ENCODE measurements at regions not wholly inside any gene's neighbourhood (a gene's known extent, or its start where the extent isn't known, plus 50 kb on each side); places are given as distances from the start of the nearest gene placed in this dataset.

- no peak overlapping the region for H2AFZ ChIP-seq (ENCODE audit: low read depth, low read length)
- ChIA-PET CTCF (interaction anchor here (1.4 kb wide), 1 partner anchor 31 kb away, joined by 3 read pairs; no protein-coding TSS in a partner anchor), POLR2A (no interaction called here)
- no peak overlapping the region for H3K4me2 ChIP-seq (ENCODE audit: insufficient read depth, low read length)
- no peak overlapping the region for H3K9ac ChIP-seq (replicated peaks; ENCODE audit: extremely low read depth, insufficient read depth, low read length)
- H3K9me1 ChIP-seq (replicated peaks; ENCODE audit: control insufficient read depth, extremely low read depth, insufficient read depth, low read length) = no peaks in the 10 kb centered on the region
- no peaks in the 10 kb centered on the region for H3K9me3 ChIP-seq (replicated peaks; ENCODE audit: control insufficient read depth, insufficient read depth, low read length)
- no peaks in the 10 kb centered on the region for H3K27me3 ChIP-seq (ENCODE audit: control insufficient read depth in 2 of 2, insufficient read depth in 2 of 2, low read length in 2 of 2)
- TF ChIP-seq CTCF (IDR thresholded peaks at IDR 0.05; ENCODE audit: extremely low read depth in 1 of 2, insufficient read depth in 1 of 2, low read depth in 1 of 2, low read length in 2 of 2) (no peak), MYC (IDR thresholded peaks at IDR 0.05; ENCODE audit: low read depth, low read length) (no peak), MAX (IDR thresholded peaks at IDR 0.05; ENCODE audit: insufficient read depth, insufficient read length) (no peak), EZH2 (IDR thresholded peaks at IDR 0.05; ENCODE audit: borderline replicate concordance, low read depth, low read length, severe bottlenecking) (no peak), FOS (IDR thresholded peaks at IDR 0.05; ENCODE audit: borderline replicate concordance, insufficient read depth, low read length) (no peak), JUN (IDR thresholded peaks at IDR 0.05; ENCODE audit: borderline replicate concordance, insufficient read depth, insufficient read length, low read depth) (no peak), GATA2 (IDR thresholded peaks at IDR 0.05; ENCODE audit: insufficient read depth, insufficient read length, low read depth, low read length) (no peak), POLR2A (IDR thresholded peaks at IDR 0.05; ENCODE audit: low read depth, low read length) (no peak), POLR2AphosphoS5 (IDR thresholded peaks at IDR 0.05; ENCODE audit: insufficient read depth, low read depth, low read length) (no peak)
- no peak for FAIRE-seq
- no TSS peak for BruUV-seq (replicated peaks)
- no peak for DNase-seq (ENCODE audit: low read depth, low spot score)
- no peak overlapping the region for H3K4me3 ChIP-seq (replicated peaks in 1 of 3; ENCODE audit: insufficient read depth in 1 of 3, low read depth in 1 of 3, low read length in 3 of 3)
- dilution Hi-C loops (cut with MboI; ENCODE audit: extremely low pct_ligation_motif_present, low sequenced_read_pairs) (no loop called here), intact Hi-C loops (cut with micrococcal nuclease) (no loop called here)
- H3K27ac ChIP-seq (ENCODE audit: insufficient read depth, low read depth, low read length) = no peak overlapping the region
- no peaks in the 10 kb centered on the region for H4K20me1 ChIP-seq (replicated peaks; ENCODE audit: control insufficient read depth, extremely low read depth, insufficient read depth, low read length)
- no peaks in the 10 kb centered on the region for H3K36me3 ChIP-seq (ENCODE audit: control insufficient read depth in 2 of 2, extremely low read depth in 1 of 2, insufficient read depth in 2 of 2, low read length in 2 of 2)
- H3K4me1 ChIP-seq (ENCODE audit: control insufficient read depth, extremely low read depth, insufficient read depth, low read length) = peaks cover 20% of the 10 kb centered on the region
- no peaks in the 10 kb centered on the region for H3K79me2 ChIP-seq (ENCODE audit: control insufficient read depth, insufficient read depth, low read length)
Observed at GRCh38 chr17:37820995-37821713, 76.3 kb upstream of the HNF1B start.

Measured in endothelial cell of umbilical vein (primary cell).